Fibroblast of lung (primary cell): ENCODE measurements at regions not wholly inside any gene's neighbourhood (a gene's known extent, or its start where the extent isn't known, plus 50 kb on each side); places are given as distances from the start of the nearest gene placed in this dataset.

Experiments
- DNase-seq, 2 donors: peaks; one replicate each; pipeline versions ENCODE4 v3.0.0 to v3.0.0-alpha.2; 2010; ENCODE audit warnings: low read depth in 2 of 2
- H2AFZ ChIP-seq: 2 replicates; pipeline ENCODE4 v1.5.1; 2012; ENCODE audit warnings: low read length, control low read depth, inconsistent platforms
- H3K27ac ChIP-seq: 2 replicates; pipeline ENCODE4 v1.5.1; 2011; ENCODE audit warnings: low read length, control low read depth; ENCODE audit not compliant: insufficient read depth
- H3K27me3 ChIP-seq: 2 replicates; pipeline ENCODE4 v1.5.1; 2011; ENCODE audit warnings: mild to moderate bottlenecking, low read length; ENCODE audit not compliant: control insufficient read depth, insufficient read depth
- H3K36me3 ChIP-seq: 2 replicates; pipeline ENCODE4 v1.5.1; 2011; ENCODE audit warnings: low read length; ENCODE audit not compliant: control insufficient read depth, insufficient read depth
- H3K4me1 ChIP-seq: 2 replicates; pipeline ENCODE4 v1.5.1; 2011; ENCODE audit warnings: low read length; ENCODE audit not compliant: control insufficient read depth, insufficient read depth; ENCODE audit errors: extremely low read depth
- H3K4me2 ChIP-seq: 2 replicates; pipeline ENCODE4 v1.5.1; 2011; ENCODE audit warnings: low read length, control low read depth; ENCODE audit not compliant: insufficient read depth; ENCODE audit errors: extremely low read depth
- H3K4me3 ChIP-seq, 4 experiments: fragments of 200-600 bp in 1 of 4; sonication (generic) in 1 of 4; replicated peaks in 1 of 4; 2 replicates each; pipeline ENCODE4 v1.5.1; 2011 to 2016; ENCODE audit warnings: low read length in 4 of 4, low read depth in 3 of 4, mild to moderate bottlenecking in 3 of 4, control low read depth in 2 of 4, inconsistent platforms in 1 of 4, mixed read lengths in 1 of 4; ENCODE audit not compliant: insufficient read depth in 1 of 4; ENCODE audit errors: control extremely low read depth in 1 of 4
- H3K79me2 ChIP-seq: 2 replicates; pipeline ENCODE4 v1.5.1; 2012; ENCODE audit warnings: mild to moderate bottlenecking, low read length, inconsistent platforms; ENCODE audit not compliant: control insufficient read depth, insufficient read depth
- H3K9ac ChIP-seq: 2 replicates; pipeline ENCODE4 v1.5.1; 2011; ENCODE audit warnings: mild to moderate bottlenecking, low read length, control low read depth; ENCODE audit not compliant: insufficient read depth
- H3K9me3 ChIP-seq: 2 replicates; pipeline ENCODE4 v1.5.1; 2012; ENCODE audit warnings: low read depth, low read length; ENCODE audit not compliant: control insufficient read depth, insufficient read depth
- H4K20me1 ChIP-seq: 2 replicates; pipeline ENCODE4 v1.5.1; 2011; ENCODE audit warnings: low read length; ENCODE audit not compliant: control insufficient read depth, insufficient read depth; ENCODE audit errors: extremely low read depth
- CTCF ChIP-seq, 2 donors: IDR thresholded peaks in 1 of 2; conservative IDR thresholded peaks in 1 of 2; 1 replicate in 1 of 2; 2 replicates in 1 of 2; pipeline ENCODE4 v1.5.1; 2011 to 2012; ENCODE audit warnings: low read length in 2 of 2, control low read depth in 1 of 2, inconsistent platforms in 1 of 2, low read depth in 1 of 2, mild to moderate bottlenecking in 1 of 2
- EZH2 ChIP-seq: IDR thresholded peaks from 2 replicates; pipeline ENCODE4 v1.5.1; 2012; ENCODE audit warnings: low read length, control low read depth, mild to moderate bottlenecking; ENCODE audit errors: missing control alignments

GRCh38 chr11:45543808-45544422 is 121.5 kb downstream of the CHST1 start:
- Histone ChIP-seq H3K27ac (no peak overlapping the region), H3K4me3 (no peak overlapping the region), H3K27me3 (no peaks in the 10 kb centered on the region), H4K20me1 (no peaks in the 10 kb centered on the region), H3K4me2 (no peak overlapping the region), H3K79me2 (no peaks in the 10 kb centered on the region), H3K36me3 (no peaks in the 10 kb centered on the region), H2AFZ (no peak overlapping the region), H3K9me3 (no peaks in the 10 kb centered on the region), H3K4me1 (no peaks in the 10 kb centered on the region), H3K9ac (no peak overlapping the region)
- DNase-seq: peak; percentile 2 to 5
- no peak for TF ChIP-seq EZH2
- no peak for TF ChIP-seq CTCF (conservative IDR thresholded peaks at IDR 0.05 in 1 of 2, IDR thresholded peaks at IDR 0.05 in 1 of 2; ENCODE audit: low read depth in 1 of 2, low read length in 2 of 2)

GRCh38 chr11:45543081-45543480 is 122.3 kb downstream of the CHST1 start:
- H3K4me1 ChIP-seq: no peaks in the 10 kb centered on the region
- no peaks in the 10 kb centered on the region for H3K36me3 ChIP-seq
- H3K4me2 ChIP-seq: no peak overlapping the region
- no peaks in the 10 kb centered on the region for H4K20me1 ChIP-seq
- H3K27ac ChIP-seq: no peak overlapping the region
- H3K27me3 ChIP-seq: no peaks in the 10 kb centered on the region
- no peak overlapping the region for H3K9ac ChIP-seq
- TF ChIP-seq EZH2: no peak
- no peak for TF ChIP-seq CTCF (conservative IDR thresholded peaks at IDR 0.05 in 1 of 2, IDR thresholded peaks at IDR 0.05 in 1 of 2; ENCODE audit: low read depth in 1 of 2, low read length in 2 of 2)
- no peak overlapping the region for H3K4me3 ChIP-seq
- no peaks in the 10 kb centered on the region for H3K79me2 ChIP-seq
- no peak for DNase-seq
- no peaks in the 10 kb centered on the region for H3K9me3 ChIP-seq
- H2AFZ ChIP-seq: no peak overlapping the region

GRCh38 chr11:45541693-45542434 is 123.6 kb downstream of the CHST1 start:
- DNase-seq: no peak
- H2AFZ ChIP-seq: no peak overlapping the region
- no peaks in the 10 kb centered on the region for H3K36me3 ChIP-seq
- H3K79me2 ChIP-seq: no peaks in the 10 kb centered on the region
- no peaks in the 10 kb centered on the region for H4K20me1 ChIP-seq
- no peaks in the 10 kb centered on the region for H3K27me3 ChIP-seq
- no peak overlapping the region for H3K27ac ChIP-seq
- no peak overlapping the region for H3K9ac ChIP-seq
- H3K4me2 ChIP-seq: no peak overlapping the region
- no peaks in the 10 kb centered on the region for H3K9me3 ChIP-seq
- no peaks in the 10 kb centered on the region for H3K4me1 ChIP-seq
- no peak overlapping the region for H3K4me3 ChIP-seq
- TF ChIP-seq EZH2: no peak
- no peak for TF ChIP-seq CTCF (conservative IDR thresholded peaks at IDR 0.05 in 1 of 2, IDR thresholded peaks at IDR 0.05 in 1 of 2; ENCODE audit: low read depth in 1 of 2, low read length in 2 of 2)
